K562 (cell line): ENCODE measurements at regions not wholly inside any gene's neighbourhood (a gene's known extent, or its start where the extent isn't known, plus 50 kb on each side); places are given as distances from the start of the nearest gene placed in this dataset.

ENCODE experiments used
- ATAC-seq: fragments of 200-7000 bp; cut with Tn5 transposase; 3 replicates; pipeline ENCODE4 v1.9.1; 2020; ENCODE audit warnings: moderate library complexity
- BruUV-seq: library from RNA; stranded (reverse); fragments of 400-500 nt; replicated peaks from 2 replicates; lab custom pipeline; 2021; lab: Mats Ljungman, UMichigan
- CTCF ChIA-PET: fragments of 300-600 bp; formaldehyde crosslinking; extraction: SDS; loops from one replicate; lab custom pipeline; 2021; ENCODE audit warnings: low intra/inter-chr PET ratio; lab: Yijun Ruan, JAX
- POLR2A ChIA-PET: fragments of 300-600, 350-650 bp; sonication (Branson Sonifier 250); formaldehyde crosslinking; extraction: SDS; loops from one replicate; lab custom pipeline; 2021; ENCODE audit warnings: antibody characterized with exemption, inconsistent platforms; lab: Yijun Ruan, JAX
- DNase-seq, 4 experiments: peaks; one replicate each; pipeline versions ENCODE4 v3.0.0 to v3.0.0-alpha.2; 2011 to 2018; ENCODE audit warnings: low spot score in 3 of 4, mixed read lengths in 3 of 4; ENCODE audit errors: extremely low read depth in 1 of 4
- FAIRE-seq: peaks from 2 replicates; lab custom pipeline; 2011; peaks lifted over from hg19 to GRCh38; lab: Jason Lieb, UNC
- H2AFZ ChIP-seq: 2 replicates; pipeline ENCODE4 v1.6.0; 2011; ENCODE audit warnings: low read depth, low read length, control low read depth, inconsistent platforms
- H3K27ac ChIP-seq: fragments of 200-600 bp; 3 replicates; pipeline ENCODE4 v1.8.0; 2011; ENCODE audit warnings: low read depth, mild to moderate bottlenecking, control low read depth, inconsistent platforms, low read length, moderate library complexity, mixed read lengths; ENCODE audit errors: extremely low read depth
- H3K27me3 ChIP-seq, 2 experiments: fragments of 300-600 bp in 1 of 2; 2 replicates in 1 of 2; 3 replicates in 1 of 2; pipeline versions ENCODE4 v1.6.0 to v1.8.0; 2011; ENCODE audit warnings: inconsistent platforms in 2 of 2, low read length in 2 of 2, mild to moderate bottlenecking in 1 of 2, mixed read lengths in 1 of 2, moderate library complexity in 1 of 2; ENCODE audit not compliant: control insufficient read depth in 2 of 2, insufficient read depth in 2 of 2
- H3K36me3 ChIP-seq: fragments of 300-600 bp; 3 replicates; pipeline ENCODE4 v1.8.0; 2011; ENCODE audit warnings: mild to moderate bottlenecking, low read length, inconsistent platforms; ENCODE audit not compliant: control insufficient read depth, insufficient read depth
- H3K4me1 ChIP-seq, 2 experiments: fragments of 200-600 bp in 1 of 2; replicated peaks in 1 of 2; 2 replicates in 1 of 2; 3 replicates in 1 of 2; pipeline versions ENCODE4 v1.5.1 to v1.8.0; 2011; ENCODE audit warnings: inconsistent platforms in 2 of 2, low read length in 2 of 2, mild to moderate bottlenecking in 1 of 2, mixed read lengths in 1 of 2, moderate library complexity in 1 of 2; ENCODE audit not compliant: control insufficient read depth in 2 of 2, insufficient read depth in 2 of 2
- H3K4me2 ChIP-seq: 2 replicates; pipeline ENCODE4 v1.6.1; 2011; ENCODE audit warnings: low read length, control low read depth, inconsistent platforms, mixed read lengths; ENCODE audit not compliant: insufficient read depth
- H3K4me3 ChIP-seq: fragments of 200-600 bp; sonication (generic), shearing (Covaris generic); 2 replicates; pipeline ENCODE4 v1.5.1; 2016; ENCODE audit warnings: control low read depth, inconsistent platforms
- H3K79me2 ChIP-seq: fragments of 200-600 bp; 3 replicates; pipeline ENCODE4 v1.8.0; 2011; ENCODE audit warnings: low read length, inconsistent platforms; ENCODE audit not compliant: control insufficient read depth, insufficient read depth
- H3K9ac ChIP-seq, 2 experiments: 2 replicates each; pipeline versions ENCODE4 v1.6.0 to v1.6.1; 2011; ENCODE audit warnings: low read depth in 2 of 2, low read length in 2 of 2, control low read depth in 1 of 2, inconsistent platforms in 1 of 2, mild to moderate bottlenecking in 1 of 2, mixed read lengths in 1 of 2; ENCODE audit not compliant: insufficient read depth in 1 of 2
- H3K9me1 ChIP-seq: one replicate; pipeline ENCODE4 v1.6.0; 2011; ENCODE audit warnings: inconsistent platforms, mild to moderate bottlenecking, low read length, moderate library complexity; ENCODE audit not compliant: control insufficient read depth, insufficient read depth
- H3K9me3 ChIP-seq: replicated peaks from 2 replicates; pipeline ENCODE4 v1.5.1; 2011; ENCODE audit warnings: low read depth, low read length, inconsistent platforms; ENCODE audit not compliant: control insufficient read depth, insufficient read depth
- H4K20me1 ChIP-seq: replicated peaks from 2 replicates; pipeline ENCODE4 v1.6.1; 2011; ENCODE audit warnings: low read length, inconsistent platforms, mixed read lengths; ENCODE audit not compliant: control insufficient read depth, insufficient read depth
- ARNT ChIP-seq, 2 experiments: fragments of 450-650 bp; IDR thresholded peaks; 2 replicates each; pipeline ENCODE4 v1.6.1; 2016; ENCODE audit warnings: mild to moderate bottlenecking in 1 of 2
- COPS2 ChIP-seq: fragments of 450-650 bp; conservative IDR thresholded peaks from 2 replicates; pipeline ENCODE4 v1.6.1; 2016; ENCODE audit warnings: mild to moderate bottlenecking, moderate library complexity
- FOXJ2 ChIP-seq: fragments of 200-800 bp; sonication (Bioruptor generic); IDR thresholded peaks from 2 replicates; pipeline ENCODE4 v1.6.1; 2016; ENCODE audit warnings: missing genetic modification characterization, missing compliant biosample characterization
- FUS ChIP-seq: fragments of 200-400 bp; formaldehyde crosslinking; optimal IDR thresholded peaks from 2 replicates; pipeline ENCODE3; 2017; ENCODE audit warnings: low read depth, low read length
- HMGN3 ChIP-seq: IDR thresholded peaks from 2 replicates; pipeline ENCODE4 v1.6.1; 2011; ENCODE audit warnings: borderline replicate concordance, low read depth, mild to moderate bottlenecking, mixed read lengths, low read length; ENCODE audit not compliant: insufficient read length; ENCODE audit errors: extremely low read depth
- LCOR ChIP-seq: sonication (generic); formaldehyde crosslinking; IDR thresholded peaks from 2 replicates; pipeline ENCODE4 v1.8.0; 2022; ENCODE audit warnings: mild to moderate bottlenecking, missing genetic modification reagents
- MYC ChIP-seq, 2 experiments: fragments of 250-450 bp in 1 of 2; sonication (Bioruptor Pico) in 1 of 2; IDR thresholded peaks; 2 replicates each; pipeline versions ENCODE4 v1.5.1 to v1.6.1; 2012 to 2021; ENCODE audit warnings: low read depth in 2 of 2, borderline replicate concordance in 1 of 2, improper control_type of control experiment in 1 of 2, low read length in 1 of 2, mild to moderate bottlenecking in 1 of 2, moderate library complexity in 1 of 2
- NFYB ChIP-seq: IDR thresholded peaks from 2 replicates; pipeline ENCODE4 v1.6.1; 2011; ENCODE audit warnings: mild to moderate bottlenecking, moderate library complexity; ENCODE audit not compliant: insufficient read length; ENCODE audit errors: extremely low read depth
- PRPF4 ChIP-seq: fragments of 200-400 bp; formaldehyde crosslinking; IDR thresholded peaks from one replicate; pipeline ENCODE4 v1.6.1; 2017; ENCODE audit warnings: low read length, low read depth, mild to moderate bottlenecking; ENCODE audit not compliant: insufficient read depth, poor library complexity, severe bottlenecking
- RFX7 ChIP-seq: fragments of 250-450 bp; sonication (Bioruptor Pico); IDR thresholded peaks from 2 replicates; pipeline ENCODE4 v1.5.1; 2021; ENCODE audit warnings: mild to moderate bottlenecking
- SETDB1 ChIP-seq: IDR thresholded peaks from one replicate; pipeline ENCODE4 v1.6.1; 2012; ENCODE audit warnings: low read length, control low read depth, inconsistent platforms
- SOX6 ChIP-seq: fragments of 450-650 bp; IDR thresholded peaks from 2 replicates; pipeline ENCODE4 v1.6.1; 2014; ENCODE audit warnings: mild to moderate bottlenecking
- ZNF785 ChIP-seq: fragments of 250-450 bp; sonication (Bioruptor Pico); IDR thresholded peaks from 2 replicates; pipeline ENCODE4 v1.4.0; 2020; ENCODE audit warnings: mild to moderate bottlenecking
- WGBS: fragments of 100-300 bp; shearing (Covaris generic); methylation state at CpG from one replicate; pipeline ENCODE4 v1.1.6; 2016; ENCODE audit warnings: low coverage, mixed read lengths; ENCODE audit not compliant: insufficient coverage; ENCODE audit errors: missing lambda C conversion rate; 5-methylcytosine and 5-hydroxymethylcytosine counted together
- in situ Hi-C: fragments of 300-500 bp; cut with MboI; formaldehyde crosslinking; loops from 4 replicates; pipeline ENCODE4 v1.15.0; 2018; ENCODE audit warnings: inconsistent platforms, mixed read lengths
- intact Hi-C: fragments of 100-400 bp; cut with micrococcal nuclease; formaldehyde crosslinking; loops from 2 replicates; pipeline ENCODE4 v1.14.2; 2022
- TF ChIP-seq, protein P1 (sequence below): sonication (generic); formaldehyde crosslinking; IDR thresholded peaks from 2 replicates; pipeline ENCODE4 v1.8.1; 2022; ENCODE audit warnings: missing genetic modification reagents

DNA sequence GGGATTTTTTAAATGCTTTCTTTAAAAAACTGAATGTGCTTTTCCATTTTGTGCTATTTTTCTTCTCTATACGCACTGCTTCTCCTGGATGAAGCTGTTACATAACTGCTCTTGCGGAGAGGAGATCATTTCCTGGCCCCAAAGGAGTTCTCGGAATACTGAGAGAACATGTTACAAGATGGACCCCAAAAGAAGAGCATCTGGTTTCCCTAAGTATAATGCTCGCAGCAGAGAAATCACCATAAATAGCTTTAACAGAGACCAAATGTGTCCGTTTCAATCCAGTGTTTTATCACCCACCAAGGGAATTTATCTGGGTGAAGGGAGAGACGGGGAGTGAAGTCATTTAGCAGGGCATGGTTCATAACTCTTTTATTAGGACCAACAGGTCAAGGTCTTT lies 80.1 kb downstream of the RBM43 start (continued):
- TF ChIP-seq, protein P1, sequence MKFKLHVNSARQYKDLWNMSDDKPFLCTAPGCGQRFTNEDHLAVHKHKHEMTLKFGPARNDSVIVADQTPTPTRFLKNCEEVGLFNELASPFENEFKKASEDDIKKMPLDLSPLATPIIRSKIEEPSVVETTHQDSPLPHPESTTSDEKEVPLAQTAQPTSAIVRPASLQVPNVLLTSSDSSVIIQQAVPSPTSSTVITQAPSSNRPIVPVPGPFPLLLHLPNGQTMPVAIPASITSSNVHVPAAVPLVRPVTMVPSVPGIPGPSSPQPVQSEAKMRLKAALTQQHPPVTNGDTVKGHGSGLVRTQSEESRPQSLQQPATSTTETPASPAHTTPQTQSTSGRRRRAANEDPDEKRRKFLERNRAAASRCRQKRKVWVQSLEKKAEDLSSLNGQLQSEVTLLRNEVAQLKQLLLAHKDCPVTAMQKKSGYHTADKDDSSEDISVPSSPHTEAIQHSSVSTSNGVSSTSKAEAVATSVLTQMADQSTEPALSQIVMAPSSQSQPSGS (CRISPR knock-in tag), result no peak
- TF ChIP-seq FUS, result no peak
- no peak for TF ChIP-seq HMGN3
- no peak for TF ChIP-seq ARNT (IDR thresholded peaks at IDR 0.05)
- TF ChIP-seq LCOR, result no peak
- TF ChIP-seq, all 486 proteins: peak for 0

DNA sequence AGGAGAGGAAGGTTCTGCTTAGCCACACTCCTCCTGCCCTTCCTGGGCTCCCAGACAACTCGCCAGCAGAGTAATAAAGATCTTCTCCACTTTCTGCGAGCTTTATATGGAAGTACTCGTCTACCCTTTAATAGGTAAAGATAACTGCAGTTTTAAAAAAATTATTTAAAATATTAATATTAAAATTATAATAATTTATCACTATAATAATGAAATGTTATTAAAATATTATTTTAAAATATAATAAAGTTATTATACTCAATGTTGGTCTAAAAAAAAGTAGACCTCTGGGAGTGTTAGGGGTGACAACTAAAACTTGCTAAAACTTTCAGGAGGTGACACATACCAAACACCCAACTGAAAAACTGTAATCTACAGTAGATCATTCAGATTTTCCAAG lies 81.5 kb downstream of the RBM43 start:
- no peak for TF ChIP-seq PRPF4
- no peak for TF ChIP-seq SOX6
- TF ChIP-seq FOXJ2 (tag), result no peak
- TF ChIP-seq RFX7 (CRISPR knock-in tag), result no peak
- TF ChIP-seq SETDB1, result no peak
- no peak for TF ChIP-seq MYC (IDR thresholded peaks at IDR 0.05; ENCODE audit: low read depth, low read length)
- no peak for TF ChIP-seq MYC (CRISPR knock-in tag; IDR thresholded peaks at IDR 0.05; ENCODE audit: borderline replicate concordance, low read depth)
- no peak for TF ChIP-seq COPS2
- no peak for TF ChIP-seq ZNF785
- no peak for TF ChIP-seq NFYB
- H3K36me3 ChIP-seq, result no peaks in the 10 kb centered on the region
- WGBS, result 0% methylated on average over 3 of the region's 3 CpGs
- ATAC-seq, result no peak
- FAIRE-seq, result no peak
- CTCF ChIA-PET, result no interaction called here
- H3K27me3 ChIP-seq, result no peaks in the 10 kb centered on the region
- no peaks in the 10 kb centered on the region for H3K9me3 ChIP-seq
- POLR2A ChIA-PET, result no interaction called here
- no peak overlapping the region for H3K27ac ChIP-seq
- H3K4me2 ChIP-seq, result no peak overlapping the region
- no peaks in the 10 kb centered on the region for H4K20me1 ChIP-seq
- no TSS peak for BruUV-seq
- no peak overlapping the region for H2AFZ ChIP-seq
- H3K9ac ChIP-seq, result no peak overlapping the region
- no peak overlapping the region for H3K4me3 ChIP-seq
- H3K9me1 ChIP-seq, result no peaks in the 10 kb centered on the region
- in situ Hi-C loops, result no loop called here
- no peaks in the 10 kb centered on the region for H3K4me1 ChIP-seq
- no peaks in the 10 kb centered on the region for H3K79me2 ChIP-seq
- DNase-seq, result no peak
- intact Hi-C loops, result no loop called here
